Stimulated activated CD4-positive, alpha-beta T cell treated with anti-CD3 and anti-CD28 coated beads, Interleukin-2, amount 100 ng/mL, for 24 hours (primary cell): ENCODE measurements at regions not wholly inside any gene's neighbourhood (a gene's known extent, or its start where the extent isn't known, plus 50 kb on each side); places are given as distances from the start of the nearest gene placed in this dataset.

ENCODE experiments used
- DNase-seq, 2 donors: peaks; one replicate each; pipeline ENCODE4 v3.0.0-alpha.2; 2020

GRCh38 chr2:10964052-10964790, 52.5 kb downstream of the KCNF1 start:
- no peak for DNase-seq

GRCh38 chr2:10965241-10965843, 53.6 kb downstream of the KCNF1 start:
- DNase-seq = no peak

DNA sequence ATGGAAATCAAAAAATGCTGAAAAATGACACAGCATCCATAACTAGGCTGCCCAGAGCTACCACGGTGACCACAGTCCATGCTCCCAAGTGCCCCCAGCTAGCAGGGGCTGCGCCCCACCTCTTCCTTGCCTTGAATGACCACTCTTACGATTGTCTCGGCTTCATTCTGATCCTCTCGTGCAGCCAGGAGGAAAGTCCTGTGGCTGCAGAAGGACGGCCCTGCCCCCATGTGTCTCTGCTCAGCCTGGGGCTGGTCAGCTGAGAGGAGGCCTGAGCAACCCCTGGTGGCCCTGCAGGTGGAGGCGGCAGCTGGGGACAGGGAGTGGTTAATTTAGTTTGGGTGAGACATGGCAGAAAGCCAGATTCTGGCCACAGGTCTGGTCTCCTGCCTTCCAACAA, 54.3 kb downstream of the KCNF1 start:
- DNase-seq = no peak

DNA sequence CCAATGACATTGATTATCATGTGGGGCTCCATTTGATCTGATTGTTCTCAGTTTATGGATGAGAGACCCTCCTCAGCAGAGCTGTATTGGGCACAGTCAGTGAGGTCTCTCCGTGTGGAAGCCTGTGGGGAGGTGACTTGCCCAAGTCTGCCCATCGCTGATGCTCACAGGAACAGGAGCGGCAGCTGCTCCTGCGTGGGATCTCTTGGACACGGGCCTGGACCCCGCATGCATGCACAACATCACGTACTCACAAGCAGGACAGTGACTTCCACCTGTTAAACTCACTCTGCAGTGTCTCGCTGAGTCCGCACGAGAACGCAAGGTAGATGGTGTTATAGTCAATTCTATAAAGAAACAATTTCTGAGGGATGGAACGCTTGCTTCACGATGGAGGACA, 55.0 kb downstream of the KCNF1 start:
- no peak for DNase-seq

- DNase-seq = no peak
These were observed 56.4 kb downstream of the KCNF1 start for GRCh38 chr2:10968176-10968575.

- DNase-seq = no peak
These were observed 58.9 kb downstream of the KCNF1 start for GRCh38 chr2:10970666-10971065.

DNA sequence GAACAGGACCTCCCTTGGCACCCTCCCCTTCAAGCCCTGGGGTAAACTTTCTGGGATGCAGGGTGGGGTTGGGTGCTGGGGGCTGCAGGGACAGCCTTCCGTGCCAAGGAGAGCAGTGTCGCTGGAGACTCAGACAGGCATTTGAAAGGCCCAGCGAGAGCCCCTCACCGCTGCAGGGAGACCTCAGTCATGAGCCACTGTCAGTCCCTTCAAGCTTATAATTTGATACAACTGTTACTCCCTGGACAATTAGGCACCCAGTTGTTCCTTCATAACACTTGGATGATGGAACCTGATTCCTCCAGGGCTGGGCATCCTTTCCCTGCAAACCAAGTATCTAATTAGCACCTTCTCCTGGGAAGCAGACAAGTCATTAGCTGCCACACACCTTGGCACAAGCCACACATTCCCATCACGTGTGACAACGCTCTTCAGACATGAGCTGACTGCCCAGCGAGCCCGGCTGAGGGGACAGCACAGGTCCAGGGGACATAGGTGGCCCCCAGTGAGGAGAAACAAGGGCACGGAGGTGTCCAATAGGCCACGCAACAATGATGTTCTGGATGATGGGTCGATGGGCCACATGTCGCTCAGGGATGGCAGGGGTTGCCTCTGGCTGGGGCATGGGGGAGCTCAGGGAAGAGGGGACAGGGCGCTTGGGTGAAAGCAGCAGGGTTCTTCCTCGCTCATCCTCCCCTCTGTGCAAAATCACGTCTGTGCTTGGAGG, 59.6 kb downstream of the KCNF1 start:
- DNase-seq = no peak

GRCh38 chr2:10971888-10972260, 60.1 kb downstream of the KCNF1 start:
- no peak for DNase-seq

- DNase-seq = no peak
These were observed 61.1 kb downstream of the KCNF1 start for GRCh38 chr2:10972683-10973433.

DNA sequence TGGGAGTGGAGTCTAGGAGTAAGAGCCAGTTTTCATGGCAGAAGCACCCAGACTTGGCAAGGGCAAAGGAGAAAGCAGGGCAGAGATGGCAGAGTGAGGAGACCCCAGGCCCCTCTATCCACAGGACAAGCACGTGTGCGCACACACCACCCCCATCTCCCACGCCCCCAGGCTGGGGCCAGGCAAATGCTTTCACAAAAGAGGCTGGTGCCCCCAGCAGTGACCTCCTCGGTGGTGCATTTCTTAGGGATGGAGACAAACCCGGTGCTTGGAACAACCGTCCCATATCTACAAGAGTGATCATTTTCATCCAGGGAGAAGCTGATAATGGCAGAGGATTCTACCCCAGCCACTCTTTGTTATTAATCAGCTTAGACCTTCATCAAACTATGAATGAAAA, 62.0 kb downstream of the KCNF1 start:
- DNase-seq = no peak

GRCh38 chr2:10977003-10977402, 65.3 kb downstream of the KCNF1 start:
- no peak for DNase-seq

- DNase-seq = no peak
These were observed 65.9 kb downstream of the KCNF1 start for GRCh38 chr2:10977621-10978020.

DNA sequence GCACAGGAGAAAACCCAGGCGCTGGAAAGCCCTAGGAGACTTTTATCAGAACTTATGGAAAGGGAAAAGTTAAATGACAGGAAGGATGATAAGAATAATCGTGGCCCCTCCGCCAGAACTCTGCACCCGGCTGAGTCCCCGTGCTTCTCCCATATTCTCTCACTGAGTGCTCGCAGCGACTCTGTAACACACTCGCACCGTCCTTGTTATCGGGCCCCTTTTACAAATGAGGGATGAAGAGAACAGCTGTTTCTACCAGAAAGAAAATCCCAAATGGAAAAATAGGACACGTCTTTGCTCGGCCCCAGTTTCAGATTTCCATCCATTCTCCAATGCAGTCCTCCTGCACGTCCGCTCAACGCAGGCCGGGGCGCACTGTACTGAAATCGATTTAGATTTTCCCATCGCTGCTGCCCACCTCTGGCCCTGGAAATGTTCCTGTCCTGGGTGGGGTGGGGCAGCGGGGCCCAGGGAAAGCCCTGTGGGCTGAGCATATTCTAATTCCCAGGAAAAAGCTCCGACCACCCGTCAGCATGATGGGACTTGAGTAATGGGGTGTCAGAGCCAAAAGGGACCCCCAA, 66.4 kb downstream of the KCNF1 start:
- DNase-seq = no peak

DNA sequence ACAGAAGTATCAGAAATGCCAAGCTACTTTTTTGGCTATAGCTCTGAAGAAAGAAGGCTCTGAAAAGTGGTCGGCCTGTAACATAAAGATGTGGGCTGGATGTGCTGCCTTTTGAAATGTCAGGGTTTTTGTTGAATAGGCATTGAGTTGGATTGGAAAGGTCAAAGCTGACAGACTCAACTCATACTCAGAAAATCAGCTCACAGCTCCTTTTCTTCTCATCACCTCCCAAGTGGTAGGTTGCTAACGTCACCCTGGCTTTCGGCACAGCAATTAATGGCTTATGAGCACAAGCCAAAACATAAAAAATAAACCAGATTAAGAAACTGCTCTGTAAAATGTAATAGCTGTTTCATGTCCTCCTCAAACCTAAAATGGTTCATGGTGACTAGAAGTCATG, 68.3 kb downstream of the KCNF1 start:
- no peak for DNase-seq

- DNase-seq = no peak
These were observed 69.2 kb downstream of the KCNF1 start for GRCh38 chr2:10980886-10981425.

GRCh38 chr2:10981451-10981850, 69.7 kb downstream of the KCNF1 start:
- DNase-seq = no peak

GRCh38 chr2:10981941-10982431, 70.3 kb downstream of the KCNF1 start:
- DNase-seq = no peak

DNA sequence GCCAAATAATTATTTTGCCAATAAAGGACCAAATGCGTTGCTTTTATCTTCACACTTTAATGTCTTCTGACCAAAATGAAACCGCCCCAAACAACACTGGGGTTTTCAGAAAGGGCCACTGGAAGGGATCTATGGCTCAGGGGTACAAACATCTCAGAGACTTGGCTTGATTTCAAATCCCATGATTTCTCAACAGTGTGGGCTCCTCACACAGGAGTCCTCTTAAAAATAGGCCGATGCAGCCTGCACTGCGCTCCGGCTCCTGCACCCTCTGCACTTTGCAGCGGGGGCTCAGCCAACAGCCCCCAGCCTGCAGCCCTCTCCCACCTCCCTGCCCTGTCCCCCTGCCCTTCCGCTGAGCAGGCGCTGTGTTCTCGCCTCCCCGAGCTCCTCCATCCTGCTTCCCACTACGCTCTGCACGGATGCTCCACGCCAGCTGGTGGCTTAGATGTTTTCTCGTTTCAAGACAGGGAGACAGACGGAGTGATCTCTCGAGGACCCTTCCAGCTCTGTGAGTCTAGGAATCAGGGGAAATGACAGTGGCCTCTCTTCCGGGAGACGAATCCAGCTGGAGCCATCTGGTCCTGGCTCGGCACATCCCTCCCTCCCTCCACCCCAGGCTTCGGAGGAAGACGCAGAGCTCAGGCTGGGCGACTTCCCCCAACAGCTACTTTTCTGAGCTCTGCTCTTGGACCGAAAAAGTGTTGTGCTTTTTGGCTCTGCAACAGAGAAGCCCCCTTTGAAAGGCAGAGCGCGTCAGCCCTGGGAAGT, 71.4 kb downstream of the KCNF1 start:
- no peak for DNase-seq

- no peak for DNase-seq
These were observed 72.0 kb downstream of the KCNF1 start for GRCh38 chr2:10983711-10984110.

DNA sequence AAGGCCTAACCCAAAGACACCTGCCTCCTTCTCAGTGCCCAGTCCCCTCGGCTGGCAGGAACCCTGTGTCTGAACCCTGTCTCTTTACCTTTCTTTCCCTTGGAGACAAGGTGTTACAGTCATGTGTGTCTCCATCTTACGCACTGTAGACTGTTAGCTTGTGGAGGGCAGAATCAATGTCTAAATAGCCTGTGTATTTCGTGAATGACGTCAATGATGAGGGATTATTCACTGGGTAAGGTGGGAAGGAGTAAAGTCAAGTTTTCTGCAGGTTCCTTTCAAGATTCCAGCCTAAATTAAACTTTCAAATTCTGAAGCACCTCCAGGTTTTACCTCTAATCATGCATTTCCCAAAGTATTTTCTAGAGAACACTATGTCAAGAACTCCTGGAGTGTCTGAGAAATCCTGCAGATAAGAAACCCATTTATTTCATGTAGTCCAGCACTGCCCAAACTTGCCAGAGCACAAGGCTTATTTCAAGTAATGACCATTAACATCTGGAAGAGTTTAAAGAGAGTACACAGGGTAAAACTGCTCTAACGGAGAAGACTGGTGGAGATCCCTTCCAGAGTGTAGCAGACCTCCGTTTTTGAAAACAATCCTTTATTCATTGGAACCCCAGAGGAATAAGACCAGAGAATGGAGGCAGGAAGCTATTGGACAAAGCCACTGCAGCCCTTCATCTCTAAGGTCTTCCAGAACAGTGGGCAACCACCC, 72.8 kb downstream of the KCNF1 start:
- no peak for DNase-seq

DNA sequence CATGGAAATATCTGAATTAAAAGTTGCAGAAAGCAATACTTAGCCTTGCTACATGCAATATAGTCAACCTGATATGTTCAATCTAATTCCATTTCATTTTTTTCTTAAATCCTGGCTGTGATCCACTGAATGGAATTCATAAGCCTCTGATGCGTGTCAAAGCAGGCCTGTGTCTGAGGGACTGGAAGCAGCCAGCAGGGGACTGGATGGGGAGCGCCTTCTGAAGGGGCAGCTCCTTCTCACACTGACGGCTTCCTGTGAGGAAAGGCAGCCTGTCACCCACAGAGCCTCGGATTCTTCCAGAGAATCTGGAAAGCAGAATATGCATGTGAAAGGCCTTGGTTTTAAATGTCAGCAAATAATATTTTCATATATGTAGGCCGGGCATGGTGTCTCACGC, 73.5 kb downstream of the KCNF1 start:
- DNase-seq = no peak
